H1 (cell line): ENCODE measurements at regions not wholly inside any gene's neighbourhood (a gene's known extent, or its start where the extent isn't known, plus 50 kb on each side); places are given as distances from the start of the nearest gene placed in this dataset.

Source experiments
- CTCF ChIA-PET: fragments of 300-600 bp; sonication (Branson Sonifier 250); formaldehyde crosslinking; loops from one replicate; lab custom pipeline; 2021; ENCODE audit not compliant: partially characterized antibody; lab: Charles Lee
- POLR2A ChIA-PET: fragments of 300-600 bp; sonication (Branson Sonifier 250); formaldehyde crosslinking; loops from one replicate; lab custom pipeline; 2021; ENCODE audit warnings: inconsistent platforms; ENCODE audit not compliant: partially characterized antibody; lab: Charles Lee
- DNase-seq, 2 experiments: peaks; one replicate each; pipeline versions ENCODE4 v3.0.0 to v3.0.0-alpha.2; 2010 to 2022; ENCODE audit warnings: low spot score in 2 of 2, low read depth in 1 of 2, mixed read lengths in 1 of 2
- FAIRE-seq: peaks from 2 replicates; lab custom pipeline; 2011; peaks lifted over from hg19 to GRCh38; lab: Jason Lieb, UNC
- H2AFZ ChIP-seq: 2 replicates; pipeline ENCODE4 v1.8.1; 2012; ENCODE audit warnings: low read length, inconsistent platforms
- H2AK5ac ChIP-seq: 2 replicates; pipeline ENCODE4 v1.6.1; 2013; ENCODE audit warnings: low read depth, low read length
- H2BK120ac ChIP-seq: replicated peaks from 2 replicates; pipeline ENCODE3; 2013; ENCODE audit warnings: low read depth, low read length, inconsistent platforms
- H2BK12ac ChIP-seq: 2 replicates; pipeline ENCODE4 v1.6.1; 2013; ENCODE audit warnings: low read depth, low read length
- H2BK15ac ChIP-seq: 2 replicates; pipeline ENCODE4 v1.6.1; 2013; ENCODE audit warnings: low read length
- H2BK20ac ChIP-seq: 2 replicates; pipeline ENCODE4 v1.6.1; 2013; ENCODE audit warnings: low read length
- H2BK5ac ChIP-seq: 2 replicates; pipeline ENCODE4 v1.6.1; 2013; ENCODE audit warnings: low read depth, low read length
- H3K14ac ChIP-seq: 2 replicates; pipeline ENCODE4 v1.6.1; 2013; ENCODE audit warnings: inconsistent platforms; ENCODE audit not compliant: insufficient read length
- H3K18ac ChIP-seq: 2 replicates; pipeline ENCODE4 v1.6.1; 2013; ENCODE audit warnings: low read length; ENCODE audit errors: extremely low read depth
- H3K23ac ChIP-seq: 2 replicates; pipeline ENCODE4 v1.6.1; 2013; ENCODE audit warnings: inconsistent platforms; ENCODE audit not compliant: insufficient read length
- H3K23me2 ChIP-seq: 2 replicates; pipeline ENCODE4 v1.6.1; 2013; ENCODE audit warnings: low read depth, low read length
- H3K27ac ChIP-seq: 2 replicates; pipeline ENCODE4 v1.6.1; 2011; ENCODE audit warnings: low read depth, low read length, inconsistent platforms
- H3K27me3 ChIP-seq, 4 experiments: replicated peaks in 1 of 4; 1 replicate in 1 of 4; 2 replicates in 3 of 4; pipeline versions ENCODE4 v1.6.1 to v1.8.1; 2011 to 2013; ENCODE audit warnings: low read length in 3 of 4, mild to moderate bottlenecking in 3 of 4, inconsistent platforms in 2 of 4, mixed read lengths in 2 of 4, moderate library complexity in 1 of 4; ENCODE audit not compliant: control insufficient read depth in 3 of 4, insufficient read depth in 3 of 4; ENCODE audit errors: extremely low read depth in 1 of 4
- H3K36me3 ChIP-seq, 4 experiments: 2 replicates each; pipeline versions ENCODE4 v1.6.1 to v1.8.1; 2011 to 2013; ENCODE audit warnings: mild to moderate bottlenecking in 4 of 4, low read length in 3 of 4, moderate library complexity in 2 of 4, control low read depth in 1 of 4, inconsistent platforms in 1 of 4; ENCODE audit not compliant: insufficient read depth in 4 of 4, control insufficient read depth in 2 of 4
- H3K4ac ChIP-seq: replicated peaks from 2 replicates; pipeline ENCODE3; 2013; ENCODE audit warnings: low read length, low read depth, mixed read lengths, inconsistent platforms; ENCODE audit not compliant: insufficient read length
- H3K4me1 ChIP-seq, 4 experiments: replicated peaks in 1 of 4; 1 replicate in 1 of 4; 2 replicates in 3 of 4; pipeline versions ENCODE4 v1.6.1 to v1.8.1; 2011 to 2013; ENCODE audit warnings: low read length in 3 of 4, inconsistent platforms in 2 of 4, mixed read lengths in 1 of 4; ENCODE audit not compliant: insufficient read depth in 4 of 4, control insufficient read depth in 3 of 4
- H3K4me2 ChIP-seq, 2 experiments: 2 replicates each; pipeline versions ENCODE4 v1.6.1 to v1.8.1; 2011 to 2013; ENCODE audit warnings: low read depth in 2 of 2, low read length in 2 of 2, control low read depth in 1 of 2, inconsistent platforms in 1 of 2, mild to moderate bottlenecking in 1 of 2; ENCODE audit not compliant: insufficient read depth in 1 of 2
- H3K4me3 ChIP-seq, 4 experiments: fragments of 200-600, 300-600 bp in 1 of 4; sonication (generic), shearing (Covaris generic), sonication (Bioruptor Twin) in 1 of 4; 2 replicates each; pipeline versions ENCODE4 v1.5.1 to v1.8.1; 2011 to 2016; ENCODE audit warnings: low read length in 4 of 4, low read depth in 3 of 4, control low read depth in 2 of 4, inconsistent platforms in 2 of 4, mild to moderate bottlenecking in 2 of 4, mixed read lengths in 1 of 4, moderate library complexity in 1 of 4; ENCODE audit not compliant: insufficient read depth in 2 of 4; ENCODE audit errors: extremely low read depth in 1 of 4
- H3K56ac ChIP-seq: replicated peaks from 2 replicates; pipeline ENCODE3; 2013; ENCODE audit warnings: low read depth, mild to moderate bottlenecking, mixed read lengths, low read length, inconsistent platforms; ENCODE audit not compliant: insufficient read length
- H3K79me1 ChIP-seq: 2 replicates; pipeline ENCODE4 v1.6.1; 2013; ENCODE audit warnings: low read depth, low read length, control low read depth
- H3K79me2 ChIP-seq, 2 experiments: 2 replicates each; pipeline versions ENCODE4 v1.6.1 to v1.8.1; 2012 to 2013; ENCODE audit warnings: low read length in 2 of 2, mild to moderate bottlenecking in 2 of 2, inconsistent platforms in 1 of 2; ENCODE audit not compliant: insufficient read depth in 2 of 2, control insufficient read depth in 1 of 2
- H3K9ac ChIP-seq, 4 experiments: replicated peaks in 1 of 4; 1 replicate in 1 of 4; 2 replicates in 3 of 4; pipeline versions ENCODE4 v1.6.1 to v1.8.1; 2011 to 2013; ENCODE audit warnings: low read depth in 3 of 4, low read length in 3 of 4, control low read depth in 2 of 4, mild to moderate bottlenecking in 2 of 4, moderate library complexity in 2 of 4, inconsistent platforms in 1 of 4; ENCODE audit errors: extremely low read depth in 1 of 4
- H3K9me3 ChIP-seq, 2 experiments: 2 replicates each; pipeline versions ENCODE4 v1.6.1 to v1.8.1; 2012 to 2013; ENCODE audit warnings: mild to moderate bottlenecking in 2 of 2, moderate library complexity in 2 of 2, control low read depth in 1 of 2, inconsistent platforms in 1 of 2, low read depth in 1 of 2, low read length in 1 of 2, mixed read lengths in 1 of 2; ENCODE audit not compliant: insufficient read depth in 2 of 2
- H4K20me1 ChIP-seq, 2 experiments: replicated peaks in 1 of 2; 2 replicates each; pipeline versions ENCODE3 to v1.8.1; 2011 to 2013; ENCODE audit warnings: inconsistent platforms in 2 of 2, low read length in 2 of 2, mild to moderate bottlenecking in 1 of 2; ENCODE audit not compliant: insufficient read depth in 2 of 2, control insufficient read depth in 1 of 2
- H4K5ac ChIP-seq: 2 replicates; pipeline ENCODE4 v1.6.1; 2013; ENCODE audit warnings: low read length, low read depth, mixed read lengths, inconsistent platforms; ENCODE audit not compliant: insufficient read length
- H4K8ac ChIP-seq: 2 replicates; pipeline ENCODE4 v1.8.0; 2013; ENCODE audit warnings: mild to moderate bottlenecking, moderate library complexity, low read length, inconsistent platforms; ENCODE audit not compliant: insufficient read depth; ENCODE audit errors: extremely low read depth
- H4K91ac ChIP-seq: replicated peaks from 2 replicates; pipeline ENCODE3; 2013; ENCODE audit warnings: low read length, mixed read lengths, inconsistent platforms; ENCODE audit not compliant: insufficient read length
- ASH2L ChIP-seq: fragments of 200-600, 300-600 bp; sonication (generic); IDR thresholded peaks from one replicate; pipeline ENCODE4 v1.7.1; 2017; ENCODE audit warnings: low read length
- BACH1 ChIP-seq: IDR thresholded peaks from 2 replicates; pipeline ENCODE4 v1.6.1; 2012; ENCODE audit warnings: low read length, improper control_type of control experiment
- E2F6 ChIP-seq: IDR thresholded peaks from 2 replicates; pipeline ENCODE4 v1.6.1; 2012; ENCODE audit warnings: inconsistent platforms
- HDAC6 ChIP-seq: IDR thresholded peaks from one replicate; pipeline ENCODE4 v1.7.1; 2012; ENCODE audit warnings: low read depth, mild to moderate bottlenecking, inconsistent platforms, low read length, moderate library complexity
- MAFK ChIP-seq: IDR thresholded peaks from 2 replicates; pipeline ENCODE4 v1.6.1; 2012; ENCODE audit warnings: low read depth, mild to moderate bottlenecking, improper control_type of control experiment, low read length
- SIN3A ChIP-seq, 2 experiments: IDR thresholded peaks in 1 of 2; conservative IDR thresholded peaks in 1 of 2; 2 replicates each; pipeline ENCODE4 v1.6.1; 2011 to 2012; ENCODE audit warnings: low read length in 2 of 2, improper control_type of control experiment in 1 of 2, low read depth in 1 of 2, mild to moderate bottlenecking in 1 of 2

- Histone ChIP-seq H3K56ac (no peak overlapping the region), H3K4me1 (no peaks in the 10 kb centered on the region), H4K5ac (no peak overlapping the region), H2AFZ (no peak overlapping the region), H3K27me3 (no peaks in the 10 kb centered on the region), H3K18ac (no peak overlapping the region), H3K9me3 (no peaks in the 10 kb centered on the region), H3K79me1 (no peaks in the 10 kb centered on the region), H3K14ac (no peak overlapping the region), H3K23ac (no peak overlapping the region), H3K9ac (no peak overlapping the region), H3K27ac (no peak overlapping the region), H4K91ac (no peak overlapping the region), H2BK20ac (no peak overlapping the region), H3K4ac (no peak overlapping the region), H3K23me2 (no peaks in the 10 kb centered on the region)
- ChIA-PET CTCF (interaction anchor here (0.6 kb wide), 1 partner anchor 710 kb away, joined by 5 read pairs; no protein-coding TSS in a partner anchor), POLR2A (no interaction called here)
- no peak for DNase-seq
- TF ChIP-seq BACH1 = no peak
- TF ChIP-seq SIN3A (conservative IDR thresholded peaks at IDR 0.05 in 1 of 2, IDR thresholded peaks at IDR 0.05 in 1 of 2; ENCODE audit: low read depth in 1 of 2, low read length in 2 of 2) = no peak
- TF ChIP-seq MAFK = no peak
- no peak for TF ChIP-seq ASH2L
- no peak for TF ChIP-seq E2F6
- no peak for TF ChIP-seq HDAC6
- TF ChIP-seq, all 59 proteins: peak for 0
- Histone ChIP-seq H4K20me1 (no peaks in the 10 kb centered on the region), H3K4me3 (no peak overlapping the region), H3K36me3 (no peaks in the 10 kb centered on the region), H2BK15ac (no peak overlapping the region), H2BK120ac (no peak overlapping the region), H4K8ac (no peak overlapping the region), H3K4me2 (no peak overlapping the region), H2BK12ac (no peak overlapping the region), H2BK5ac (no peak overlapping the region), H2AK5ac (no peak overlapping the region), H3K79me2 (no peaks in the 10 kb centered on the region)
- FAIRE-seq = no peak
Observed at GRCh38 chr7:25680636-25681035, 452.4 kb upstream of the NPVF start.
